HG02763 (cell line): ENCODE measurements at regions not wholly inside any gene's neighbourhood (a gene's known extent, or its start where the extent isn't known, plus 50 kb on each side); places are given as distances from the start of the nearest gene placed in this dataset.

ENCODE experiments used
- ATAC-seq: cut with Tn5 transposase; IDR thresholded peaks from one replicate; pipeline ENCODE4 v1.9.1; 2021; ENCODE audit warnings: mild to moderate bottlenecking, moderate library complexity; ENCODE audit not compliant: unreplicated experiment

DNA sequence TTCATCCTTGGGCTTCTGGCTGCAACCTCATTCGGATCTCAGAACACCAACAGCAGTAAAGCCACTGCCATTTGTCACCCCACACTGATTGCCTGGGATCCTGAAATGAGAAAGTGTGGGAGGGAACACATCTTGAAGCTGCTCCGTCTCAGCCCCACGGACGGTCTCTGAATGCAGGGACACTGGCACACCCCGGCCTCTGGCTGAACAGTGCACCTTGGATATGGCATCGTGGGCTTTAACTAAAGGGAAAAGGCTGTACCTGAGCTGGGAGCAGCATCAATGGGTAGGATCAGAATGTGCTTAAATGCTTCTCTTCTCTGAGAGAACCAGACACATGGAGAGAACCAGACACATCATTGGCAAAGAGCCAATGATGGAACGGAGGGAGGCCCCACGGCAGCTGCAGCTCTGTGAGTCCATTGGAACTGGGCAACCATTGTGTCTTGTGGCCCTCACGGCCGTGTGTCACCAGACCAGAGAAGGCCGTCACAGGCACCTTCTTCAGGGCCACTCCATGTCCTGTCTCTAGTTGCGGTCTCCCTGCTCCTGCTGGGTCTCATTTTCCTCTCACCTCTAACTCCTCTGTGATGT lies 193.4 kb upstream of the MYT1L start:
- ATAC-seq: no peak

DNA sequence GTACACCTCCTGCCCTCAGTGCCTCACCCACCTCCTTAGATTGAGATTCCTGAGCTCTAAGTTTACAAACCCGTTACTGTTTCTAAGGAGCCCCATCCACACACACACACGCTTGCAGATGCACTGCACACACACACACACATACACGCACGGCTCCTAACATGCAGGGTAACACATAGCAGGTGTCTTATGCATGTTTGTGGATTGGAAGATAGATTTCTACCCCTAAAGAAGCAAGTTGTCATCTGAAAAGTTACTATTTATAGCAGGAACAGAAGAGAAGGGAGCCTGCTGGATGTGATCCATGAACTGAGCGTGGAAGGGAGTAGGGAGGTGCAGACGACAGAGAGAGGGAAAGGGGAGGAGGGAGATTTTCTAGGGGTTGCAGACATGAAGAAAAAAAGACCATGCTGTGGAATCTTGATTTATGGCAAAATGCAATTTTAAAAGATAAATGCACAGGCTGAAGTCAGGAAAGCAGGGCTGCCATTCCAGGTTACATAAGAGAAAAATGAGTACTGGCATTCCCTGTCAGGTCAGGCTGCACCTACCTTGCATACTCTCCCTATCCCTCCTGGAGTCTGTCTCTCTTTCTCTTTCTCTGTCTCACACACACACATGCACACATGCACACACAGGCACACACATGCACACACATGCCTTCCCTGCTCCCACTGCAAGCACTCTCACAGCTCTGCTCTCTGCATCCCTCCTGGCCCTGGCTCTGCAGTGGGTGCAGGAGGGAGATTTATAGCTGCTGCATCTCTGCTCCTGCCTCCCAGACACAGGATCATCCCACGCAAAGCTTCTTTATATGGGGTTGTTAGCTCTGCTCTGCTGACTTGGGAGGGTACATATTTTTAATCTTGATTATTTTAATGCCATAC lies 192.6 kb upstream of the MYT1L start:
- ATAC-seq: no peak

DNA sequence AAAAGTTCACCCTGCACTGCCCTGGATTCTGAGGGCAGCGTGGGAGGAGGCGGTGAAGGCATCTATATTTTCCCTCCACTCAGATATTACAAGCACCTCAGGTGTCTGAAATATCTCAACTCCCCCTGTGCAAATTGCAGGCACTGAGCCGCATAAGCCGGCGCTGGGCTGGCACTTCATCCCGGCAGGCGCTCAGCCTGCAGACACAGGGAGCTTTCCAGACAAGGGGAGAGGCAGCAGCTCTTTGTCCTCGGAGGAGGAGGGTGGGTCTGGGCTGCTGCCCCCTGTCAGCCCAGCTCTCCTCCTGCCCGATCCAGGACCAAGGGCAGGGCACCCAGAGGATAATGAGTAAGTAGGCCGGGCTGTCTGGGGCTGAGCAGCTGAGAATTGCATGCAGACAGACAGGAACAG lies 189.3 kb upstream of the MYT1L start:
- no peak for ATAC-seq

DNA sequence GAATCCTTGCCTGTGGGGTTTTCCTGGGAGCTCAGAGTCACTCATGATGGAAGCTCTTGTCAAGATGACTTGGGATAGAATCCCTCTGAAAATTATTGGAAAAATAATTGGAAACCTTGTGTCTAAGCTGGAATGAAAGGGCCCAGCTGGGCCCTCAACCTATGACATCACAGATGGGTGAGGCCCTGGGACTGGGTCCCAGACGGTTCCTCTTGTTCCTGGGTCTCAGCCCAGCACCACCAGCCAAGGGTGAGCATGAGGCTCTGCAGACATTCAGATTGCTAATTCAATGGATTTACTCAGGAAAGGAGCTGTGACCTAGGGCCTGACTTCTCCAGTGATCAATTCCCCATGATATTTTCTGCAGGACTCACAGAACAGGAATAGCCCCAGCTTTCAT lies 188.3 kb upstream of the MYT1L start:
- ATAC-seq: no peak

DNA sequence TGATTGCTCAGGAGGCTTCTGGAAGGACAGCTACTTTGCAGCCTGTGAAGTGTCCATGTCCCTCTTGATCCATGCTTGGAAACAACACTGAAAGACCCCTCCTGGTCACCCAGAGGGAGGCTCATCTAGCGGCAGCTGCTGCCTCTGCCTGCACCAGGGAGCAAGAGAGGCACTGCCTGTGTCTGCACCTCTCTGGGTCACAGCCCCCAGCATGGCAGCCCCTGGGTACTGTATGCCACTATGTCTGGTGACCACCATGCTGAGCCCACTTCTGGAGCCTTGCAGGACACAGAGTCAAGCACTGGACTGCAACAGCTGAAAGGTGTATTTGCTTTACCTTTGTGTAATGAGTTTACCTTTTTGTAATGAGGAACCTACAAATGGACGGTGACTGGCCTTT lies 186.3 kb upstream of the MYT1L start:
- no peak for ATAC-seq

DNA sequence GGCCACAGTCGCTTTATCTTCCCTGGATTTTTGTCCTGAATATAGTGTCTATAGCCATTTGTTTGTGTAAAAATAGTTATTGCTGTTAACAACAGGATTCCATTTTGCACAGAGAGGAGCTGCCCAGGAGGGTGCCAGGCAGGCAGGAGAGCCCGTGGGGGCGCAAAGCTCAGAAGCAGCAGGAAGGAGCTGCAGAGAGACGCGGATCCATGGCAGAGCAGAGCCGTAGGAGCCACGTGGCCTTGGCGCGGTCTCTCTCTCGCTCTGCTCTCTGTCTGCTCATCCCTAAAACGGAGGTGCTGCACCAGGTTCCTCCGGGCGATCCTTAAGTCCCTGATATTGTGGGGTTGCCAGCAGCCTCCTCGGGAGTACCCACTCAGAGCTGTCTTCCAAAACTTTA lies 185.3 kb upstream of the MYT1L start:
- no peak for ATAC-seq

DNA sequence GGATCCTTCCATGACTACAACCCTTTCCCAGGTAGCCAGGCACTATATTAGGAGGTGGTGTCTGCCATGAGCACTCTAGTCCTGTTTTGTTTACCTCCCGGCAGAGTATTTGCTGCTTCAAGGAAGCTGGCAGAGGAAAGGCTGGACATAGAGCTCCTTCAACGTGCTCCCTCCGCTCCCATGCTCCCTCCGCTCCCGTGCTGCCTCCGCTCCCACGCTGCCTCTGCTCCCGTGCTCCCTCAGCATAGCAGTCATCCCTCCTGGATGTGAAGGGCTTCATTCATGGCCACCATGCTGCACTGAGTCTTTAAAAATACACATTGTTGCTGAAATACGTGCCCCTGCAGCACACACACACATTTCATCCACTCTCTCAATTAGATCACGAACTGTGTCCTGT lies 181.9 kb upstream of the MYT1L start:
- no peak for ATAC-seq

DNA sequence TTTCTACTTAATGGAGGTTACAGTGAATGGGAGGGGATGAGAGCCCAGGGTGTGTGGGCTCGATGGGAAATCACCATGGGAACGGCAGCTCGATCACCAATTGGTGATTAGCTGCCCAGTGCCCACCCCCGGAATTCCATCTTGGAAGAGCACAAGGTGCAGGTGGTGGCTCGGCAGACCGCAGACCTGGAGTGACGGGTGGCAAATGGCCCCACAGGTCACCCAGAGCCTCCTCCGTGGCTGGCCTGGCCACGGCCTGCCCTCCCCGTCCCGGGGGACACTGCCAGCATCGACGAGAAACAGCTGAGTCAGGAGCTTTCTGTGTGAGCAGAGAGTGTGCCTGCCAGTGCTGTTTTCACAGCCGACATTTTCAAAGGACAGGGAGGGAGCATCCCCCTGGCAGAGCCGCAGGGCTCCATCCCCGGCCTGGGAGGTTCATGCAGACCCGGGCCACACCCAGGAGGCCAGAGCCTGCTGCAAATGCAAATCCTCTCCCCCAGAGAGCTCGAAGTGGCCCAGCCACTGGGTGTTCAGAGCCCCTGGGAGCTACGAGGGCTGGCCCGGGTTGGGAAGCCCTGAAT lies 176.4 kb upstream of the MYT1L start:
- ATAC-seq: no peak

DNA sequence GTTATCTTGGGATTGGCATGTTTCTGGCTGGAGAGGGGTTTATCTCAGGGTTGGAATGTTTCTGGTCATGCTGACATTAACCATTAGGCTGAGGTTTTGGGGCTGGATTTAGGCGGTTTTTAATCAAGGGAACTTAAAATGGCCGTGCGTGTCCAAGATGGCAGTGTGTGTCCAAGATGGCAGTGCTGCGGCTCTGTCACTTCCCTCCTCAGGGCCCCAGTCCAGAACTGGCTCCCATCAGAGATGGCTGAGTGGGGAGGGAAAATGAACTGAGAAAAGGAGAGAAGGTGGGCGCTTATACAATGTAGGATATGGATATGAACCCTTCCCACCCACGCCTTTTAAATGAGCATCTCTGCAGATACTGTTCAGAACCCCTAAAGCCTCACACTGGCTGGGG lies 175.5 kb upstream of the MYT1L start:
- ATAC-seq: no peak

DNA sequence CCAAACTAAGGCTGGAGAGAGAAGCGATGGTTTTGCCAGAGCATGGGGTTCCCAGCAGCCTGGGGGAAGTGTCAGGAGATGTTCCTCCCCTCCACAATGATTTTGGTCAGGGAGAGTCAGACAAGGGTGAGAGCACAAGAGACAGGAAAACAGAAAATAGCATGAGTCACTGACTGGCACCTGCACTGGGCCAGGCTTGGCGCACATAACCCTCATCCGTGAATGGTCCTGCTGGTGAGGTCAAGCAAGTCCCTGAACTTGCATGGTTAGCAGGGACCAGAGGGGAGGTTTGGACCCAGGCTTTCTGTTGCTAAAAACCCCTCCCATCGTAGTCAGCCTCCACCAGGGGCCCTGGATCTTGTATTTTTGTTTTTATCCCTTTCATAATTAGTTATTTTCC lies 174.5 kb upstream of the MYT1L start:
- ATAC-seq: no peak

DNA sequence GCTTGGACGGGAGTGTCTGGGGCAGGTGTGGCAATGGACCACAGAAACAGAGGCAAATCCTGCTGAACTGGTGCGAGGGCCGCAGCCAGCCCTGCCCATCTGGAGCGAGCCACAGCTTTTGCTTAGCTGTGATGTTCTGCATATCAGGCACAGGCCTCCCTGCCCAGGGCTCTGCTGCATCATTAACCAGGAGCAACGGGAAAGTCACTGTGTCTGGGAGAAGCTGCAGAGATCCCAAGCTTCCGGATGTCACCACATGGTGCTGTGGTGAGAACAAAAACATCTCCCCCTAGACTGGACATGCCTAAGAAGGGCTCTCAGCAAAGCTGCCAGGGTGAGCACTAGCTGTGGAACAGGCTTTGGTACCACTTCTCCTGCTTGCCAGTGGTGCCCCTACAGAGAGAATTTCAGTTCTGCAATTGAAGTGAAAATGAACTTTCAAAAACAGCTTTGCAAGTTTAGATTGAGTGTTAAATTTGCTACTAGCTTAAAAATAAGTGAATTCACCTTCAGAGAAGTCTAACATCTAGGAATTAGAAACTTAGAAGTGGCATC lies 172.9 kb upstream of the MYT1L start:
- ATAC-seq: no peak

DNA sequence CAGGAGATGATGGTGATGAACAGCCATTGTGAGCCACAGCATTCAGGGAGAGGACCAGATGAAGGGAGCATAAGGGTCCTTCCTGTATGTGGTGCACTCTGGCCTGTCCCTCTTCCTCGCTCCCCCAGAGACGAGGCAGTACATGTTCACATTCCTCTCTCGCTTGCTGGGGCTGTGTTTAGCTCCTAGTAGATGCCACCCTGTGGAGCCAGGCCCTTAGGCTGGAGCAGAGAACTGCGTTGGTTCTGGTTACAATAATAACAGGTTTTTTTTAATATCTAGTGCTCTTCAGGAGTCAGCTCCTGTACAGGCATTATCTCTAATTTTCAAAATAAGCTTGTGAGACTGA lies 171.1 kb upstream of the MYT1L start:
- ATAC-seq: no peak

DNA sequence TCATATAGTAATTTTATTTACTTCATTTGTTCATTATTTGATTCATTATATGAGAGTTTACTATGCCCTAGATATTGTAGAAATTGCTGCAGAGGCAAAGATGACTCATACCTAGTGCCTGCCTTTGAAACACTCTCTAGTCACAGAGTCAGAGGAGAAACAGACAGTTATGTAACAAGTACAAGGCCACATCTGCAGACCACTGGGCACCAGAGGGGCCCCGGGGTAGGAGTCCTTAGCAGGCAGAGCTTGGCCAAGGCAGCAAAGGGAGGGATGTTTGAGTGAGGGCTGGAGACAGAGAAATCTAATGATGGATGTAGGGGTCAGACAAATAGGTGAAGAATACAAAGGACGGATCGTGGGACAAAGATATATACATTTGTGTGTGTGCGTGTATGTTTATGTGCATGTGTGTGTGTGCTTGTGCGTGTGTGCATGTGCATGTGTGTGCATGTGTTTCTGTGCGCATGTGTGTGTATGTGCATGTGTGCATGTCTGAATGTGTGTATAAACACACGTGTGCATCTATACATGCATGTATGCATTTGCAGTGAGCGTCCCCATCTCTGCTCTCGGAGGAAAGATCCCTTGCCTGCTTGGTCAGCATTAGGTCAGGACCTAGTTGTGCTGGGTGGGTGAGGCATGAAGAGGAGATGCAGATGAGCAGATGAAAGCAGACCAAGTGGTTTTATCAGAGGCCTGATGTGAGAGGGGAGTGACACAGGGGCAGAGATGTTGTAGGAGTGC lies 170.6 kb upstream of the MYT1L start:
- no peak for ATAC-seq

DNA sequence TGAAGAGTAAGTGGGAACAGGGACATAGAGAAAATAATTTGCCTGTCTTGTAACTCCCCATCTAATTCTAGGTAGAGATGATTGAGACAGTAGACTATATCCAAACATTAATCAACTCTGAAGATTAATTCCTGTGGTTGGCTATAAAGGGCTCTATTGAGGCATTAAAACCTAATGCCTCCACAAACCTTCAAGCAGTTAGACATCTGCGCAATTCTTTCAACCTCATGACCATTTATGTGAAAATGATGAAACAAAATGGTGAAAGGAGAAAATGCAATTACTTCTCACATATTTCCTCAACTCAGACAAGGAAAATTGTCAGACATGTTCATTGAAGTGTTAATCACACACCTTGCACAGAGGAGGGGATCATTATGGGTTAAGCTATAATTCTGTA lies 164.5 kb upstream of the MYT1L start:
- no peak for ATAC-seq

DNA sequence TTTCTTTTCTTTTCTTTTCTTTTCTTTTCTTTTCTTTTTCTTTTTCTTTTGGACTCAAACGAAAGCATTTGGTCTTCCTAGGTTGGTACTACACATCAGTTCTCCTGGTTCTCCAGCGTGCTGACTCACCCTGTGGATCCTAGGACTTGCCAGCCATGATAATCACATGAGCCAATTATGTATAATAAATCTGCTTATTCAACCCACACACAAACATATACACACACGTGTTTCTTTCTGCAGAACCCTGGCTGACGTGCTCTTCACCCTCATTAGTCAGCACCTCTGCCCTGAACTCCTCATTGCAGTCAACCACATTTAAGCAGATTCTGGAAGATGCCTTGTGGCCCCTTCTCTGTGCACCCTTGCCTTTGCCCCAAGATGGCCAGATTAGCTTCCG lies 162.4 kb upstream of the MYT1L start:
- no peak for ATAC-seq

DNA sequence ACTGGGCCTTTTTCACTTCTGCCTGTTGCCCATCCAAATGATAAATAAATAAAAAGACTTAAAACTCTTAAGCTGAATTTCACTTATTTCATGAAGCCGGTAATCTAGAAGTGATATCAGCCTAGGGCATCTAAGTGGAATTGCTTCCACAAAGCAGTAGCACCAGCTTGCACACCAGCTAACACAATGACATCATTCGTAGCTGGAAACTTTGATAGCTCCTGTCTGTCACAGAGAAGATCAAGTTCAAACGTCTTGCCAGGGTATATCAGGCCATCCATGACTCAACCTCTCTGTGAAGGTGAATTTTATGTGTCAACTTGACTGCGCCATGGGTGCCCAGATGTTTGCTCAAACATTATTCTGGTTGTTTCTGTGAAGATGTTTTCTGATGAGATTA lies 161.7 kb upstream of the MYT1L start:
- no peak for ATAC-seq

DNA sequence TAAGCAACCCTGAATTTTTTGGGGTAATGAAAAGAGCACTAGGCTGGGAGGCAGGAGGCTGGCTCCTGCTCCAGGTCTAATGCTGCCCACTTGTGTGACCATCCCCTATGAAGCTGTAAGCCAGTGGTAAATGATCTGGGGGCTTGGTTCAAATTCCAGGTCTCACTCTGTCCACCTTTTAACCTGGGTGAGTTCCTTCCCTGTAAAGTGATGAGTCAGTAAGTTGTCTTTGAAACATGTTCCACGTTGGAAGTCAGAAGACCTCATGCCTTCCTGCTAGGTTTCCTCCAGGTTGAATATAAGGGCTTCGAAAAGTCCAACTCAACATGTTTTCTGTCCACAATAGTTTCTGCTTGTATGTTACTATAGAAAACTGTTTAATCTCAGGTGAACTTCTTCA lies 160.9 kb upstream of the MYT1L start:
- ATAC-seq: no peak

DNA sequence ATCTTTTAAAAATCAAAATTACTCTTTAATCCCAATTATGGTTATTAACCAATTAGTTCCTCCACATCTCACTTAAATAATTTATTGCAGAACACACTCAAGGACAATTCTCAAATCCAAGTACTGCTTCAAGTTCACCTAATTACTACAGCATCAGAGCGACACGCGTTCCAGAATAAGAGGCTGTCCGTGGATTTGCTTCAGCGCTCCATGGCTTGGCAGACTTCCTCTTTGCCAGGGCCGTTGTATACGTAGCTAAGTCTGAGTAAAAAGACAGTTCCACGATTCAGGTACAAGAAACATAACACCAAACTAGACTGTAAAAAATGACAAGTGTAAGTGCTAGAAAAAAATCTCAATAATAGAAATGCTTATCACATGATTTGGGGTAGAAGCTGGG lies 153.2 kb upstream of the MYT1L start:
- no peak for ATAC-seq

DNA sequence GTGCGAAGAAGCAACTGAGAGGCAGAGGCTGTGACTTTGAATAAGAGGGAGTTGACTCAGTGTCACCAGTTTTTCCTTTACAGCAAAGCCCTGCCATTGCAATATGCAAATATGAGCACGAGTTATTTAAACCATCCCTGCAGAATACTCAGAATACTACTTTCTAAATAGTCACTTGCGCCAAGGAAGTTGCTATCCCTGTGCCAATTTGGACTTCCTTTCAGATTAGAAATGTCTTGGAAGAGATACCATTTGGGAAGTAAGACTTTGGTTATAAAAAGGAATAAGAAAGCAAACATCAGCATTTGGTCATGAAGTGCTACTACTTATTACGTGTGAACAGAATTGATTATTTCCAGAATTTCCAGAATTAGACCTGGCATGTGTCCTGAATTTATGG lies 151.8 kb upstream of the MYT1L start:
- no peak for ATAC-seq

DNA sequence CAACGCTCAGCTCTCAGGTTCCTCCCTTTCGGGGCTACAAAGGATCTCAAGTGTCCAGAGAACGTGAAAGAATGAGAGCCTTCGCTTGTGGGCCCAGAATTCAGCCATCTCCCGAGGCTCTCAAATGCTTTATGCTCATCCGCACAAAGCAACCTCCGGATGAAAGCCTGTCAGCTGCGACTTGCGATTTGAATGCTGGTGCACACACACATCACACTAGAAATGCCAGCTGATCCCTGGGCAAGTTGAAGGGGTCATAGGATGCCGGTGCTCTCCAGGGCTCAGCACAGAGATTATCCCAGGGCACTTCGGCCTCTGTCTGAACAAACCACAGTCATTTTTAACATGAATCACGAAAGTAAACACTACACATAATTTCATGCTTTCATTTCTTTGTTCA lies 141.8 kb upstream of the MYT1L start:
- ATAC-seq: no peak

DNA sequence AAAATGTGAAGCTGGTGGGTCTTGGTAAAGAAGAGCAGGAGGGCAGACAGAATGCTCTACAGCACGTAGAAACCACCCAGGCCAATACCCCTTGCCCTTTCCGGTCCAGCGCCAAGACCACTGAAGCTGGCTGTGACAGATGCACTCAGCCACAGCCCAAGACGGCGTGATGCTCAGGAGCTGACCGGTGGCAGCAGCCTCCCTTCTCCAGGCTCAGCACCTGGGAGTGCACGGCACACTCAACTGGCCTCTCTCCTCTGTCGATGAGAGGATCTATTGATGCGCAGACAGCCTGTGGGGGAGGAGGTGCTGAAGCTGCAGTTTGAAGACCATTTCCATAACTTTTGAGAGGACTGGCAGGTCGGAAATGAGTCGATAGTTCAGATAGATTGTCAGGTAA lies 141.0 kb upstream of the MYT1L start:
- ATAC-seq: no peak

DNA sequence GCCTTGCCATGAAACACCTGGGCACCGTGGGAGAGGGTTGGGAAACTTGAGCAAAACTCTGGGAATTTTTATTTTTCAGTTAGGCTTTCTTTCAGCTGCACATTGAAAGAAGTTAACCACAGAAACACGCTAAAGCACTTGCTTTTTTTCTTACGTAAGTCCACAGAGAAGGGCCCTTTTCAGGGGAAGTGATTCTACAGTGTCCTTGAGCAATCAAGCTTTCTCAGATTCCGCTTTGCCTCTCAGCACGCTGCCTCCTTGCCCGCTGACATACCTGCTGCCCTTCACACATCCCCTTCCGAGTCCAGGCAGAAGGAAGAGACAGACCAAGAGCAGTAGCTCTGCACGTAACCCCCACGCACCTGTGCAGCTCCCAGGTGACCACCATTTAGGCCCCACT lies 135.5 kb upstream of the MYT1L start:
- ATAC-seq: no peak
